Naive B cell (primary cell): ENCODE measurements at regions not wholly inside any gene's neighbourhood (a gene's known extent, or its start where the extent isn't known, plus 50 kb on each side); places are given as distances from the start of the nearest gene placed in this dataset.

Experiments used
- ATAC-seq, 2 donors: fragments of 150-1000 bp; cut with Tn5 transposase; 2 replicates each; pipeline ENCODE4 v1.10.0; 2021; ENCODE audit warnings: low read depth in 2 of 2, mild to moderate bottlenecking in 2 of 2, moderate library complexity in 2 of 2
- DNase-seq: peaks from one replicate; pipeline ENCODE4 v3.0.0; 2022
- H3K27ac Mint-ChIP-seq, 6 donors: one replicate each; pipeline ENCODE4 v1.8.0; 2020 to 2022; ENCODE audit warnings: mild to moderate bottlenecking in 6 of 6, mixed read lengths in 6 of 6, moderate library complexity in 5 of 6, inconsistent platforms in 2 of 6
- H3K27me3 Mint-ChIP-seq, 3 donors: one replicate each; pipeline ENCODE4 v1.8.0; 2021 to 2022; ENCODE audit warnings: mixed read lengths in 3 of 3, mild to moderate bottlenecking in 1 of 3
- H3K36me3 Mint-ChIP-seq, 2 donors: one replicate each; pipeline ENCODE4 v1.8.0; 2020 to 2022; ENCODE audit warnings: mixed read lengths in 2 of 2, inconsistent platforms in 1 of 2, mild to moderate bottlenecking in 1 of 2
- H3K4me1 Mint-ChIP-seq, 3 donors: one replicate each; pipeline ENCODE4 v1.8.0; 2020 to 2022; ENCODE audit warnings: mixed read lengths in 3 of 3, inconsistent platforms in 1 of 3, mild to moderate bottlenecking in 1 of 3, moderate library complexity in 1 of 3
- H3K4me3 Mint-ChIP-seq, 8 donors: one replicate each; pipeline ENCODE4 v1.8.0; 2020 to 2022; ENCODE audit warnings: mild to moderate bottlenecking in 8 of 8, mixed read lengths in 8 of 8, moderate library complexity in 8 of 8, inconsistent platforms in 2 of 8
- H3K9me3 Mint-ChIP-seq, 7 donors: one replicate each; pipeline ENCODE4 v1.8.0; 2020 to 2022; ENCODE audit warnings: mixed read lengths in 7 of 7, mild to moderate bottlenecking in 5 of 7, inconsistent platforms in 2 of 7, moderate library complexity in 1 of 7

GRCh38 chr21:24671901-24672300, 935.4 kb downstream of the MRPL39 start:
- no peaks in the 10 kb centered on the region for H3K36me3 Mint-ChIP-seq
- H3K27ac Mint-ChIP-seq: no peak overlapping the region

DNA sequence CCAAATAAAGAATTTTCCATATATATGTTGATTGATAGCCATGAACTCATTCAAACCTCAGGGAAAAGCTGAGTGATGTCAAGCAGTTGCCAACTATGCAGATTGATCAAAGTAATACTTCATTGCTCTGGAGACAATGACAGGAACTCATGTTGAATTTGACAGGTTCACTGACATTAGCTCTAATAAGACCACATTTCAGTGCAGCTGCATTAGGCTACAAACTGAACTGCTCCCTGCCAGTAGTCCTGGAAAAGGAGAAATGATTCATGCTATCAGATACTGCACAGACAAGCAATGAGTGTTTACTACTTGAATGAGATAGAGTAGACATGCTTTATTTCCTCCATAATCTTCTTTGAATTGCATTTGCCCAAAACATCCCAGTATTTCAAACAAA, 948.4 kb downstream of the MRPL39 start:
- Mint-ChIP-seq H3K4me3 (no peak overlapping the region), H3K27me3 (no peaks in the 10 kb centered on the region), H3K4me1 (no peaks in the 10 kb centered on the region), H3K9me3 (peaks cover 0 to 2% (median 0%) of the 10 kb centered on the region in 7 donors), H3K36me3 (no peaks in the 10 kb centered on the region), H3K27ac (no peak overlapping the region)
- DNase-seq (no peak), ATAC-seq (no peak)

More at GRCh38 chr21:24671901-24672300, 935.4 kb downstream of the MRPL39 start:
- Mint-ChIP-seq H3K4me1 (no peaks in the 10 kb centered on the region), H3K4me3 (no peak overlapping the region), H3K27me3 (no peaks in the 10 kb centered on the region), H3K9me3 (no peaks in the 10 kb centered on the region)
- ATAC-seq (no peak), DNase-seq (no peak)

DNA sequence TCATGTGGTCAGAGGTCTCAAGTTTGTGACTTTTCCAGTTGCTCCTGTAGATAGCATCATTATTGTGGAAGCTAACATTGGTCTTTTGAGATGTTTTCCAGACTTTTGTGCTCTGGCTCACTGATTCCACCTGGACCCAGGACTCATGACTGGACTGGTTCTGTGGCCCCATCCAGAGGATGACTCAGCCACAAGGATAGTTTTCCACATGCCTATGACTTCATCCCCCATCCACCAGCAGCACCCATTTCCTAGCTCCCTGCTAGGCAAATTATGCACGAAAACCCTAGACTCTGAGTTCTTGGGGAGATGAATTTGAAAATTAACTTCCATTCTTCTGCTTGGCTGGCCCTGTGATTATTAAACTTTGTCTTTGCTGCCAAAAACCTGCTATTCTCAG, 949.3 kb downstream of the MRPL39 start:
- Mint-ChIP-seq H3K9me3 (no peaks in the 10 kb centered on the region), H3K27me3 (no peaks in the 10 kb centered on the region), H3K4me1 (no peaks in the 10 kb centered on the region), H3K36me3 (no peaks in the 10 kb centered on the region), H3K4me3 (no peak overlapping the region), H3K27ac (peak overlapping the region in 1 of 6 donors; percentile 35)
- no peak for DNase-seq
- no peak for ATAC-seq

DNA sequence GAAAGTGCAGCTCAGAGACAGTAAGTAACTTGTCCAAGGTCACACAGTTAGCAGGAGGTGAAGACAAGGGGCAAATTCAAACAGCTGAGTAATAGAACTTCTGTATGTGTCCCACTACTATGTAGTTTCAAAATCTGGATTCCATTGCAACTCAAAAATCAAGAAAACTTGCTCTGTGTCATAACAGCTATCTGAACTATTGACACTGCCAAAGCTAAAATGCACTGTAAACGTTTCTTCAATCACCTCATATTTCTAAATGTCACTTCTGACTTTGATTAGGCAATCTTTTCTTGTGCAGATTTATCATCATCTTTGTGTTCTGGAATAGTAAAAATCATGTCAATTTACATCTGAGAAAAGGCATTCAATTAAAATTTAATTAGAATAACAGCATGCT, 957.6 kb downstream of the MRPL39 start:
- Mint-ChIP-seq H3K4me3 (no peak overlapping the region), H3K27me3 (peaks cover 0 to 4% (median 0%) of the 10 kb centered on the region in 3 donors), H3K36me3 (no peaks in the 10 kb centered on the region), H3K4me1 (no peaks in the 10 kb centered on the region), H3K9me3 (peaks cover 0 to 2% (median 0%) of the 10 kb centered on the region in 7 donors), H3K27ac (no peak overlapping the region)
- DNase-seq (no peak), ATAC-seq (no peak)

DNA sequence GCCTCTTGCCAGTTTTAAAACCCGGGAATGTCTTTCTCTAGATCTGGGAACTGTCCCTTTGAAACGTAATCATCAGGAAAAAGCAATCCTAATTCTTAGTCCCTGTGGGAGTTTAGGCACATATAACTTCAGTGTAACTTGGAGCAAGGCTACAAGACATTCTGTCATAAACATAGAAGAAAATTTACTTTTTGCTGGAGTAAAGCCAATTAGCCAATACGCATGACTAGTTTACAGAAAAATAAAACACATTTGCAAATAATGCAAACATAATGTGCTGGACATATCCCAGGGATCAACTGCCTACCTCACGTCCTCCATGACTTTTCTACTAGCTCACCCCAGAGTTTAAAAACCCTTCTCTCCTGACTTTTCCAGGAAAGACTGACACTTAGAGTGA, 970.6 kb downstream of the MRPL39 start:
- Mint-ChIP-seq H3K4me1 (peaks cover 0 to 5% (median 3%) of the 10 kb centered on the region in 3 donors), H3K9me3 (no peaks in the 10 kb centered on the region), H3K36me3 (no peaks in the 10 kb centered on the region), H3K27ac (no peak overlapping the region), H3K27me3 (no peaks in the 10 kb centered on the region), H3K4me3 (no peak overlapping the region)
- no peak for ATAC-seq
- DNase-seq: no peak

- Mint-ChIP-seq H3K4me1 (peaks cover 0 to 5% (median 3%) of the 10 kb centered on the region in 3 donors), H3K27ac (no peak overlapping the region), H3K36me3 (no peaks in the 10 kb centered on the region), H3K4me3 (no peak overlapping the region), H3K9me3 (no peaks in the 10 kb centered on the region), H3K27me3 (no peaks in the 10 kb centered on the region)
- no peak for ATAC-seq
- no peak for DNase-seq
Measured at GRCh38 chr21:24634749-24635148, 972.5 kb downstream of the MRPL39 start.

GRCh38 chr21:24628536-24628935, 978.7 kb downstream of the MRPL39 start:
- no peak overlapping the region for H3K4me3 Mint-ChIP-seq
- no peaks in the 10 kb centered on the region for H3K4me1 Mint-ChIP-seq
- no peak overlapping the region for H3K27ac Mint-ChIP-seq
- H3K27me3 Mint-ChIP-seq: no peaks in the 10 kb centered on the region
- ATAC-seq (no peak), DNase-seq (no peak)
- H3K36me3 Mint-ChIP-seq: no peaks in the 10 kb centered on the region
- H3K9me3 Mint-ChIP-seq: no peaks in the 10 kb centered on the region

- ATAC-seq: no peak
- Mint-ChIP-seq H3K36me3 (no peaks in the 10 kb centered on the region), H3K9me3 (no peaks in the 10 kb centered on the region), H3K27me3 (no peaks in the 10 kb centered on the region), H3K4me1 (no peaks in the 10 kb centered on the region), H3K27ac (no peak overlapping the region), H3K4me3 (no peak overlapping the region)
- DNase-seq: no peak
Measured at GRCh38 chr21:24628046-24628445, 979.2 kb downstream of the MRPL39 start.

DNA sequence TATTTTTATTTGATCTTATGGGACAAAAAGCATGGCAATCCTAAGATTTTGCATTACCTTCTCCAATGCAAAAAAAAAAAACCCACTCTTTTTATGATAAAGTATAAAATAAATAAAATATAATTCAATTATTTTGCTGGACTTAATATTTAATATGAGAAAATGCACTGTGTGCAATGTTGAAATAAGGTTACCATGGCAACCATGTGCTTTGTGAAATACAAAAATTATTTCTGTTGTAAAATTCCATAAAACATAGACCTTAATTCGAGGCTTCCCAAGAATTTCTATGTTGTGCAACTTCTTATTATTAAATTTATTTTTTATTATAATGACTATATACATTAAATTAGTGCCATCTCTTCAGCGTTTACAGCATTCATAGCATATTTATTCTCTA, 989.5 kb downstream of the MRPL39 start:
- H3K4me1 Mint-ChIP-seq: no peaks in the 10 kb centered on the region
- peaks cover 7 to 10% of the 10 kb centered on the region in 2 donors for H3K36me3 Mint-ChIP-seq
- H3K9me3 Mint-ChIP-seq: peaks cover 5 to 16% (median 8%) of the 10 kb centered on the region in 7 donors
- no peak for DNase-seq
- no peak overlapping the region for H3K4me3 Mint-ChIP-seq
- no peak overlapping the region for H3K27ac Mint-ChIP-seq
- ATAC-seq: no peak
- H3K27me3 Mint-ChIP-seq: no peaks in the 10 kb centered on the region

DNA sequence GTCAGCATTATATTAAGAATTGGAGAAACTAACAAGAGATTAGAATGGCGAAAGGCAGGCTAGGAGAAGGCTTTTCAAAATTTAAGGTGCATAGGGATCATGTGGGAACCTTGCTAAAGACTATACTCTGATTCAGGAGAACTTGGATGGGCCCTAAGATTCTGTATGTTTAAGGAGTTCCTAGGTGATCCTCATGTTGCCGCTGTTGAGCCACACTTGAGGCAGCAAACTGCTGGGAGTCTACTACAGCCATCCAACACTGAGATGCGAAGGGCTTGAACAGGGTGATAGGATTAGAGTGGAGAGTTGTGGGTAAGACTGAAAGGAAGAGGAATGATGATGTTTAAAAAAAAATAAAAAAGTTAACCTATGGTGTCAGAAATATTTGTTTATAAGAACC, 1013.2 kb downstream of the MRPL39 start:
- Mint-ChIP-seq H3K9me3 (peaks cover 0 to 2% (median 0%) of the 10 kb centered on the region in 7 donors), H3K27ac (no peak overlapping the region), H3K4me1 (no peaks in the 10 kb centered on the region), H3K36me3 (no peaks in the 10 kb centered on the region), H3K4me3 (no peak overlapping the region), H3K27me3 (no peaks in the 10 kb centered on the region)
- DNase-seq (no peak), ATAC-seq (no peak)

- H3K4me3 Mint-ChIP-seq: no peak overlapping the region
- H3K9me3 Mint-ChIP-seq: peaks cover 0 to 4% (median 0%) of the 10 kb centered on the region in 7 donors
- H3K27ac Mint-ChIP-seq: no peak overlapping the region
- DNase-seq: no peak
- H3K27me3 Mint-ChIP-seq: peaks cover 0 to 3% (median 0%) of the 10 kb centered on the region in 3 donors
- ATAC-seq: no peak
- H3K4me1 Mint-ChIP-seq: no peaks in the 10 kb centered on the region
- H3K36me3 Mint-ChIP-seq: no peaks in the 10 kb centered on the region
Measured at GRCh38 chr21:24590261-24590660, 1017.0 kb downstream of the MRPL39 start.

DNA sequence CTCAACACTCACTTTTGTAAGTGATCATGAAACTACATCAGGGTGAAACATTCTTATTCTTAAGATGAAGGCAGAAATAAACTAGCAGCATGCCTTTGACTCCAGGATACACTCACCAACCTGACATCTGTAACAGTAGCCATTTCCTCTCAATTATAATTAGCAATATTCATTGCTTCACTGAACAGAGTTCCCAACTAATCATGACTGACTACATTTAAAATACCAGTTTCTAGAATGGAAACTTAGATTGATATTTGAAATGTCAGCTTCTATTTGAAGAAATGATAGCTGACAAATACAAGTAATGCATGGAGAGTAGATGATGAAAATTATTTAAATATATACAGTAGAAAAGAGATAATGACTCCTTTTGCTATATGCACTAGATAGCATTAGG, 1023.8 kb downstream of the MRPL39 start:
- DNase-seq: no peak

DNA sequence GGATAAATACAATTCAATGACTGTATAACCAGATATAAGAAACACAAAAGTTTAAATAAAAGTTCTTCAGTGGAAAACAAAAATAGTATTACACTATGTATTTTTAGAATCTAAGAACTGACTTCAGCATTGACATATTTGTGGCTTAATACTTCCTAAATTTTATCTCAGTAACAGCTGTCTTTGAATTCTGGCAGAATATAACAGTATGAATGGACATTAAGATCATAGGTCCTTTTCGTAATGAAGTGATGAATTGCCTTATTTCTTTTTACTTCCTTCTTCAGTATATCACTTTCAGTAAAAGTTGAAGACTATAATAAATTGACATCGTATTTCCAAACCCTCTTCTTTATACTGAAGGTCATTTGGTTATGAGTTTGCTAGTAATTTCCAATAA, 1030.0 kb downstream of the MRPL39 start:
- H3K27ac Mint-ChIP-seq: no peak overlapping the region
- DNase-seq: no peak
- no peaks in the 10 kb centered on the region for H3K9me3 Mint-ChIP-seq
- ATAC-seq: no peak
- H3K4me3 Mint-ChIP-seq: no peak overlapping the region
- H3K27me3 Mint-ChIP-seq: no peaks in the 10 kb centered on the region
- no peaks in the 10 kb centered on the region for H3K4me1 Mint-ChIP-seq
- H3K36me3 Mint-ChIP-seq: no peaks in the 10 kb centered on the region

More for the DNA sequence above, 1023.8 kb downstream of the MRPL39 start:
- Mint-ChIP-seq H3K9me3 (peaks cover 0 to 8% (median 3%) of the 10 kb centered on the region in 7 donors), H3K36me3 (no peaks in the 10 kb centered on the region), H3K4me1 (no peaks in the 10 kb centered on the region), H3K27me3 (no peaks in the 10 kb centered on the region), H3K27ac (peak overlapping the region in 1 of 6 donors; percentile 26), H3K4me3 (no peak overlapping the region)
- no peak for ATAC-seq

- Mint-ChIP-seq H3K4me3 (no peak overlapping the region), H3K4me1 (no peaks in the 10 kb centered on the region), H3K27me3 (peaks cover 0 to under 1% (median 0%) of the 10 kb centered on the region in 3 donors), H3K9me3 (peaks cover 4 to 14% (median 10%) of the 10 kb centered on the region in 7 donors), H3K27ac (no peak overlapping the region), H3K36me3 (no peaks in the 10 kb centered on the region)
- ATAC-seq (no peak), DNase-seq (no peak)
Measured at GRCh38 chr21:24561291-24561690, 1046.0 kb downstream of the MRPL39 start.

DNA sequence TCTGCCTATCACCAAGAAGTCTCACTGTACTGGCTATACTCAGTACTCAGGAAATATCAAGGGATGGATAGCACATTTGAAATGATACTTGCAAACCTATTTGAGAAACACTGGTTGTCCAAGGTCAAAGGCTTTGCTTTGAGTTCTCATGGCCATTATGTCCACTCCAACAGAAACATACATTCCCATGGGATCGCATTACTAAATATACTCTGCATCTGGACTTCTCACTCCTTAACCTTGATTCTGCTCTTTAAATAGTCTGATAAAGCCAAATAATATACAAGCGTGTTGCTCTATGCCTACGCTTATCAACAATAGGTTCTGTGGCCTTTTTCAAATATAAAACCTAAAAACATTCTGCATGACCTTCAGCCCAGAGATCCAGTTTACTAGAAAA, 1054.8 kb downstream of the MRPL39 start:
- Mint-ChIP-seq H3K36me3 (no peaks in the 10 kb centered on the region), H3K27me3 (peaks cover 0 to 4% (median 0%) of the 10 kb centered on the region in 3 donors), H3K27ac (no peak overlapping the region), H3K4me3 (no peak overlapping the region), H3K4me1 (no peaks in the 10 kb centered on the region), H3K9me3 (peaks cover 0 to 10% (median 2%) of the 10 kb centered on the region in 7 donors)
- ATAC-seq: no peak
- no peak for DNase-seq
